ENCODE measurements at regions not wholly inside any gene's neighbourhood (a gene's known extent, or its start where the extent isn't known, plus 50 kb on each side); places are given as distances from the start of the nearest gene placed in this dataset.

DNA sequence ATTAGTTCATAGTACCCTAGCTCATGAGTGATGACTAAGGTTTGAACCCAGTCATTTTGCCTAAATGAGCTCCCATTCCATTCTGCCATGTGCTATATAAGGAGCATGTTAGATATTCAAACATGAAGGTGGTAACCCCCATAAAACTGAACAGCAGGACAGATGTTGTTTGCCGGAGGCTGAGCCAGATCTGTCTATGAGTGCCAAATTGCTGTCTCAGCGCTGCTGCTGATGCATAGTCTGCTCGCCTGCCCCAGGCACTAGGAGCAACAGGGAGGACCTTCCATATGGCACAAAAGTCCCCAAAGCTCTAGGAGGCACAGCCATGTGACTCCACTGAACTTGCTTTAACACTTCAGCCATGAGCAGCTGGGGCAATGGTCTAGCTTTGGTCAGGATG is 466.0 kb upstream of the GHITM start:
- TF ChIP-seq CTCF (IDR thresholded peaks at IDR 0.05) (no peak), ZFX (IDR thresholded peaks at IDR 0.05; ENCODE audit: borderline replicate concordance) (no peak)
